ENCODE measurements at regions not wholly inside any gene's neighbourhood (a gene's known extent, or its start where the extent isn't known, plus 50 kb on each side); places are given as distances from the start of the nearest gene placed in this dataset.

DNA sequence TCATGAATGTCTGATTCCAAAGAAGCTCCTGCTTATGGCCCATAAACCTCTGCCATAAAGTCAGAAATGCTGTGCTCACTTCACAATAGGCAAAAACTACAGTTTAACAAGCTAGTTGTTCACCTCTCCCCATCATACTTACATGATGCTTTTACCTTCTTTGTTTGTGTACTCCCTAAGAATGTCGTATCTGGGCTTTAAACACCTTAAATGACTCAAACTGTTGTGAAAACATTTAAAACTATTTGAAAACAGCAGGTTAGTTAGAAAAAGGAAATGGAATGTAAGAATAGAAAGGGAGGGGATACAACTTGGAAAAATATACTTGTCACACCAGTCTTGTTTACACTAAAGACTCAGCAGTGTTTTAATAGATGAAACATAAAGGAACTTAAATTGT lies 128.2 kb upstream of the AGR3 start:
- TF ChIP-seq POLR2A (IDR thresholded peaks at IDR 0.05): no peak
- TF ChIP-seq, protein P1, sequence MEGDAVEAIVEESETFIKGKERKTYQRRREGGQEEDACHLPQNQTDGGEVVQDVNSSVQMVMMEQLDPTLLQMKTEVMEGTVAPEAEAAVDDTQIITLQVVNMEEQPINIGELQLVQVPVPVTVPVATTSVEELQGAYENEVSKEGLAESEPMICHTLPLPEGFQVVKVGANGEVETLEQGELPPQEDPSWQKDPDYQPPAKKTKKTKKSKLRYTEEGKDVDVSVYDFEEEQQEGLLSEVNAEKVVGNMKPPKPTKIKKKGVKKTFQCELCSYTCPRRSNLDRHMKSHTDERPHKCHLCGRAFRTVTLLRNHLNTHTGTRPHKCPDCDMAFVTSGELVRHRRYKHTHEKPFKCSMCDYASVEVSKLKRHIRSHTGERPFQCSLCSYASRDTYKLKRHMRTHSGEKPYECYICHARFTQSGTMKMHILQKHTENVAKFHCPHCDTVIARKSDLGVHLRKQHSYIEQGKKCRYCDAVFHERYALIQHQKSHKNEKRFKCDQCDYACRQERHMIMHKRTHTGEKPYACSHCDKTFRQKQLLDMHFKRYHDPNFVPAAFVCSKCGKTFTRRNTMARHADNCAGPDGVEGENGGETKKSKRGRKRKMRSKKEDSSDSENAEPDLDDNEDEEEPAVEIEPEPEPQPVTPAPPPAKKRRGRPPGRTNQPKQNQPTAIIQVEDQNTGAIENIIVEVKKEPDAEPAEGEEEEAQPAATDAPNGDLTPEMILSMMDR (IDR thresholded peaks at IDR 0.05): no peak
- WGBS, 4 donors: 63 to 86% (median 72%) methylated on average over 1 of the region's 1 CpG
- H3K27ac ChIP-seq: peak overlapping the region in 2 of 5 donors; percentile 12 to 14
- H3K9me3 ChIP-seq (replicated peaks in 1 of 3): no peaks in the 10 kb centered on the region
- H3K27me3 ChIP-seq: no peaks in the 10 kb centered on the region
- H3K4me3 ChIP-seq: no peak overlapping the region
- no peak for DNase-seq
- no peaks in the 10 kb centered on the region for H3K4me1 ChIP-seq (replicated peaks in 1 of 2)
- H3K36me3 ChIP-seq (replicated peaks in 1 of 2): no peaks in the 10 kb centered on the region
- intact Hi-C loops (cut with DNase I): no loop called here

DNA sequence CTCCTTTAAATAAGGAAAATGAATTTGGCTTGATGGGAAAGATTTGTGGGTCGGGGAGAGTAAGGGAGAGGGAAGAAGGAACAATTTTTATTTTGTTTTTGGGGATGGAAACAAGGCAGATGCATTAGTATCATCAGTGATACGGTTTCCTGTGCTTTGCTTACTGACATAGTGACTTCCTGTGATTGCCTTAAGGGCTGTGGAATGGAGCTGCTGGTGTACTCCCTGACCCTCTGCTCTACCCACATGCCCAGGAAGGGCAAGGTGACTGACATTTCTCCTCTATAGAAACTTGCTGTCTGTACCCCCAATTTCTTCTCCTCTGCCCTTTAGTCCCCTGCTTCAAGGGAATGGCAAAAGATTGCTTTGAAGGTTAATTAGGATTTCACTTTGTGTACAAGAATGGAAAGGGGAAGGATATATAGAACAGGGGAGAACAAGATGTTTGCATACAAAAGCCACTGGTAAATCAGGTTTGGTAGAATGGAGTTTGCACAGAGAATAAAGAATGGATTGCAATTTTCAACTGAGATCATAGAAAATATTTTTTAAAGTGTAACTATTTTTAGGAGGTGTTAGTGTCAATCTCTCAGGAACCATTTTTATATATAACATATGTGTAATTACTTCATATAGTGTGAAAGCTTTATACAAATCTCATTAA lies 129.0 kb upstream of the AGR3 start:
- 63 to 76% (median 68%) methylated on average over 2 of the region's 2 CpGs for WGBS, 4 donors
- Histone ChIP-seq H3K27me3 (no peaks in the 10 kb centered on the region), H3K9me3 (replicated peaks in 1 of 3) (no peaks in the 10 kb centered on the region), H3K4me1 (replicated peaks in 1 of 2) (peaks cover 0 to 5% of the 10 kb centered on the region in 2 donors), H3K4me3 (no peak overlapping the region), H3K36me3 (replicated peaks in 1 of 2) (no peaks in the 10 kb centered on the region), H3K27ac (no peak overlapping the region)
- no peak for DNase-seq
- TF ChIP-seq, protein P1 (IDR thresholded peaks at IDR 0.05): no peak
- no peak for TF ChIP-seq POLR2A (IDR thresholded peaks at IDR 0.05)
- intact Hi-C loops (cut with DNase I): no loop called here

DNA sequence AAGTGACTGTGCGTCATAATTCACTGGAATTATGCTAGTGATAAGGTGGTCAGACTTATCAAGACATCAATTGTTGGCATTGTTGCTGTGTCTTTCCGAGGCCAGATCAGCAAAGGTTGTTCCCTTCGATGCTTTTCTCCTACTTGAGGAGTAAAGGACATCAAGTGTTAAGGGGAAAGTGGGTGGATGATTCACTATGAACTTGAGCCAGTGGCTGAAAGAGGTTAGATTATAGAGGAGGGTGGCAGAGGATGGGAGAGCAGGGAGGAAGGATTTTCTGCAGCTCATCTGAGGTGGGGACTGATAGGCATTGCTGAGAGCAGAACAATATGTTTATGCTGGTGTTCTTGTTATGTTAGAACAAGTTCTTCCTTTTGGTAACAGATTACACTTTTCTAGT lies 131.4 kb upstream of the AGR3 start:
- H3K36me3 ChIP-seq (replicated peaks in 1 of 2): no peaks in the 10 kb centered on the region
- peaks cover 0 to 15% of the 10 kb centered on the region in 2 donors for H3K4me1 ChIP-seq (replicated peaks in 1 of 2)
- no peak overlapping the region for H3K4me3 ChIP-seq
- H3K9me3 ChIP-seq (replicated peaks in 1 of 3): no peaks in the 10 kb centered on the region
- no peaks in the 10 kb centered on the region for H3K27me3 ChIP-seq
- 76 to 85% (median 82%) methylated on average over 3 of the region's 3 CpGs for WGBS, 4 donors
- TF ChIP-seq, protein P1 (IDR thresholded peaks at IDR 0.05): no peak
- TF ChIP-seq POLR2A (IDR thresholded peaks at IDR 0.05): no peak
- intact Hi-C loops (cut with DNase I): no loop called here
- no peak overlapping the region for H3K27ac ChIP-seq
- no peak for DNase-seq

DNA sequence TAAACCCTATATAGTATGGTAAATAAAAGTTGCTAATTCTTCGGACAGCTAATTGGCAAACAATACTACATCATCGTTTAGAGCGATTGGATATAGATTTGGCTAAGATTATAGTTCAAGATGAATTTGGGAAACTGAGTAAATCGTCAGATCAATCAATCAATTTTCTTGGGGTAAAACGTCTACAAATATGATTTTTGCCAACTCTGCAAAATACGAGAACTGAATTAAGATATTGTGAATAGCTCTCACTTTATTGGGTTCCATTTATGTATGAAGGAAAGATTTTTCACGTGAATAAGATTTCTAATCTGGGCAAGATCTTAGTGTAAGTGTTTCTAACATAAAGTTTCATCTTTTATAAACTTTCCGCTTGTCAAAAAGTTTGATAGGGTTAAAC lies 132.9 kb upstream of the AGR3 start:
- 94 to 98% (median 96%) methylated on average over 8 of the region's 8 CpGs for WGBS, 4 donors
- DNase-seq: no peak
- H3K9me3 ChIP-seq (replicated peaks in 1 of 3): no peaks in the 10 kb centered on the region
- no peaks in the 10 kb centered on the region for H3K36me3 ChIP-seq (replicated peaks in 1 of 2)
- H3K4me3 ChIP-seq: no peak overlapping the region
- no peaks in the 10 kb centered on the region for H3K27me3 ChIP-seq
- H3K4me1 ChIP-seq (replicated peaks in 1 of 2): peaks cover 0 to 15% of the 10 kb centered on the region in 2 donors
- TF ChIP-seq, protein P1 (IDR thresholded peaks at IDR 0.05): no peak
- TF ChIP-seq POLR2A (IDR thresholded peaks at IDR 0.05): no peak
- H3K27ac ChIP-seq: no peak overlapping the region
- intact Hi-C loops (cut with DNase I): no loop called here

Data from adrenal gland (tissue), 9 donors.